ENCODE measurements at regions not wholly inside any gene's neighbourhood (a gene's known extent, or its start where the extent isn't known, plus 50 kb on each side); places are given as distances from the start of the nearest gene placed in this dataset.

GRCh38 chr10:2909921-2910320, 157.4 kb upstream of the PFKP start:
- TF ChIP-seq TAF1 (IDR thresholded peaks at IDR 0.05; ENCODE audit: borderline replicate concordance, low read depth, low read length) (no peak), POLR2AphosphoS5 (IDR thresholded peaks at IDR 0.05; ENCODE audit: low read depth, low read length) (no peak), POLR2A (IDR thresholded peaks at IDR 0.05; ENCODE audit: low read depth, low read length) (no peak)

Data from GM12892 (cell line).